ENCODE measurements at regions not wholly inside any gene's neighbourhood (a gene's known extent, or its start where the extent isn't known, plus 50 kb on each side); places are given as distances from the start of the nearest gene placed in this dataset.

DNA sequence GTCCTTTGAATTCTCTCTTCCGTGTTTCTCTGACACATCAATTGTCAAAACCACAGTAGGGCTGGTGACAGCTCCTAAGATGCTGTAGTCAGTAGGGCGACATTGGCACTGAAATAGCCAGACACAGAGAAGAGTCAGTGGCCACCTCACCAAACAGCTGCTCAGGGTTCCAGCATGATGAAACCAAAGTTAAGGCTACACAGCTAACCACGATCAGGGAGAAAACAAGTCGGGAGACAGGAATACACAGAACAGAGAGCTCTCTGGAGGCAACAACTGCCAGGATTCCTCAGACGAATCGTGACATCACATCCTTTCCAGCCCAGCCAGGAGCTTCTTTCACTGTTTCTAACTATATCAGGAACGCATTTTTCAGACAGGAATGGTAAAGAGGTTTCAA, 922.2 kb downstream of the SORCS1 start:
- Histone ChIP-seq H3K36me3 (ENCODE audit: control insufficient read depth in 2 of 3, insufficient read depth in 3 of 3, low read length in 3 of 3) (no peaks in the 10 kb centered on the region), H3K4me1 (ENCODE audit: control insufficient read depth in 2 of 2, insufficient read depth in 2 of 2, low read length in 2 of 2) (no peaks in the 10 kb centered on the region), H3K4me3 (ENCODE audit: low read length) (no peak overlapping the region), H3K27ac (ENCODE audit: low read depth, low read length) (no peak overlapping the region), H3K27me3 (ENCODE audit: control insufficient read depth in 2 of 2, insufficient read depth in 2 of 2, low read length in 2 of 2) (no peaks in the 10 kb centered on the region), H3K9me3 (ENCODE audit: control insufficient read depth in 2 of 3, low read length in 3 of 3) (no peaks in the 10 kb centered on the region)
- DNase-seq (no peak), ATAC-seq (no peak)
- Mint-ChIP-seq H3K36me3 (no peaks in the 10 kb centered on the region), H3K4me1 (no peaks in the 10 kb centered on the region), H3K4me3 (no peak overlapping the region), H3K9me3 (peaks cover 0 to 4% (median 0%) of the 10 kb centered on the region in 11 donors), H3K27me3 (peaks cover 0 to 4% (median 0%) of the 10 kb centered on the region in 5 donors), H3K27ac (no peak overlapping the region)
- intact Hi-C loops (cut with micrococcal nuclease) = no loop called here
- ChIA-PET POLR2A (no interaction called here), CTCF (no interaction called here)

DNA sequence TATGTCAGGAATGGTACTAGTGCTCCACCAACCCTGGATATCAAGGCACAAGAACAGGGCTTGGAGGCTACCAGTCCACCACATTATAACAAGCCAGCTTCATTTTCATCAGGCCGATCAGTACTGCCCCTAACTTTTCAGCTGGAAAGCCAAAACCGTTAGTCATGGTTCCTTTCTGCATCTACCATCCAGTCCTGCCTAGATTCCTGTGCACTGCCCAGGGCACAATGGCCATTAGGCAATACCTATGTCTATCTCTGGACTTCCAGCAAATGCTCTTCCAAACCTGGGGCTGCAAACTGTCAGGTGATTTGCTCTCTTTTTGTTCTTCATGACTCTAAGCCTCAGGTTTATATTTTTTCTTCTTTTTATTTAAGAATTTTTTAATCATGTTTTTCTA, 937.7 kb downstream of the SORCS1 start:
- H3K9me3 ChIP-seq (ENCODE audit: control insufficient read depth in 2 of 3, low read length in 3 of 3) = no peaks in the 10 kb centered on the region
- H3K4me1 ChIP-seq (ENCODE audit: control insufficient read depth in 2 of 2, insufficient read depth in 2 of 2, low read length in 2 of 2) = no peaks in the 10 kb centered on the region
- H3K4me3 ChIP-seq (ENCODE audit: low read length) = no peak overlapping the region
- peaks cover 0 to 8% (median 0%) of the 10 kb centered on the region in 11 donors for H3K9me3 Mint-ChIP-seq
- H3K27me3 ChIP-seq (ENCODE audit: control insufficient read depth in 2 of 2, insufficient read depth in 2 of 2, low read length in 2 of 2) = no peaks in the 10 kb centered on the region
- ATAC-seq (no peak), DNase-seq (no peak)
- CTCF ChIA-PET = no interaction called here
- H3K27ac ChIP-seq (ENCODE audit: low read depth, low read length) = no peak overlapping the region
- intact Hi-C loops (cut with micrococcal nuclease) = no loop called here
- no peaks in the 10 kb centered on the region for H3K36me3 ChIP-seq (ENCODE audit: control insufficient read depth in 2 of 3, insufficient read depth in 3 of 3, low read length in 3 of 3)
- POLR2A ChIA-PET = no interaction called here
- H3K36me3 Mint-ChIP-seq = no peaks in the 10 kb centered on the region
- peaks cover 0 to 4% (median 0%) of the 10 kb centered on the region in 7 donors for H3K4me1 Mint-ChIP-seq
- no peak overlapping the region for H3K4me3 Mint-ChIP-seq
- H3K27me3 Mint-ChIP-seq = no peaks in the 10 kb centered on the region
- no peak overlapping the region for H3K27ac Mint-ChIP-seq

DNA sequence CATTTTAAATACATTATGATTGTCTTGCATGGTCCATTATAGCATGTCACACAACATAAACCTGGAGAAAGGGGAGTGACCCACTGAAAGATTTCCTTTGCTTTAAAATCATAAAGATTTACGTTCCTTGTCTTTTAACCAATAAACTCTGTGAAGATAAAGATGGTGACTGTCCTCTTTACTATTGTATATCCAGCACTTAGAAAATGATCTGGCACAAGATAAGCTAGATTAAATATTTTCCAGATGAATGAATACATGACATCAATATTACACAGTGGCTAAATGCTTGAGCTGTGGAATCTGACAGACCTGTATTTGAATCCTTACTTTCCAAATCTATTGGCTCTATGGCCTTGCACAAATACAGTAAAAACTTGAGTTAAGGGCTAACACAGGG, 938.4 kb downstream of the SORCS1 start:
- Histone ChIP-seq H3K27ac (ENCODE audit: low read depth, low read length) (no peak overlapping the region), H3K4me1 (ENCODE audit: control insufficient read depth in 2 of 2, insufficient read depth in 2 of 2, low read length in 2 of 2) (no peaks in the 10 kb centered on the region), H3K36me3 (ENCODE audit: control insufficient read depth in 2 of 3, insufficient read depth in 3 of 3, low read length in 3 of 3) (no peaks in the 10 kb centered on the region), H3K27me3 (ENCODE audit: control insufficient read depth in 2 of 2, insufficient read depth in 2 of 2, low read length in 2 of 2) (no peaks in the 10 kb centered on the region), H3K4me3 (ENCODE audit: low read length) (no peak overlapping the region), H3K9me3 (ENCODE audit: control insufficient read depth in 2 of 3, low read length in 3 of 3) (no peaks in the 10 kb centered on the region)
- POLR2A ChIA-PET = no interaction called here
- intact Hi-C loops (cut with micrococcal nuclease) = no loop called here
- Mint-ChIP-seq H3K27me3 (no peaks in the 10 kb centered on the region), H3K9me3 (peaks cover 0 to 8% (median under 1%) of the 10 kb centered on the region in 11 donors), H3K4me1 (peaks cover 0 to 4% (median 0%) of the 10 kb centered on the region in 7 donors), H3K36me3 (peaks cover 0 to 1% (median 0%) of the 10 kb centered on the region in 5 donors), H3K27ac (no peak overlapping the region), H3K4me3 (no peak overlapping the region)
- no peak for DNase-seq
- ATAC-seq = no peak
- CTCF ChIA-PET = no interaction called here

DNA sequence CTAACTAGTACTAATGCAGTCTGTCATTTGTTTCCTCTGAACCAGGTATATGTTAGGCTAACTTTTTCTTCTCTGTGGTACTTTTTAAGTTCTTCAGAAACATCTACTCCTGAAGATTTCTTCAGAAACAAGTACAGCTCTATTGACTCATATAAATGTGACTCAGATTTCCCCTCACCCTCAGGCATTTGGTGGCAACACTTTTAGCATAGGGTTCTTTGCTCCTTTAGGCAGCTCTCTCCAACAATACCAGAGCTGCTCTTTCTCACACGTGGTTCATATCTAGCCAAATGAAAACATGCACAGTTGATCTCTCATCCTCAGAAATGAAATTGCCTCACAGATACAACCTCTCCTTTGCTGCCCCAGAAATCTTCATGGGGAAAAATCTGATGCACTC, 939.8 kb downstream of the SORCS1 start:
- Mint-ChIP-seq H3K9me3 (peaks cover 0 to 6% (median 2%) of the 10 kb centered on the region in 11 donors), H3K36me3 (peaks cover 0 to 4% (median 0%) of the 10 kb centered on the region in 5 donors), H3K27ac (no peak overlapping the region), H3K4me3 (no peak overlapping the region), H3K4me1 (no peaks in the 10 kb centered on the region), H3K27me3 (no peaks in the 10 kb centered on the region)
- H3K4me1 ChIP-seq (ENCODE audit: control insufficient read depth in 2 of 2, insufficient read depth in 2 of 2, low read length in 2 of 2) = no peaks in the 10 kb centered on the region
- CTCF ChIA-PET = no interaction called here
- ATAC-seq (no peak), DNase-seq (no peak)
- H3K9me3 ChIP-seq (ENCODE audit: control insufficient read depth in 2 of 3, low read length in 3 of 3) = no peaks in the 10 kb centered on the region
- POLR2A ChIA-PET = no interaction called here
- intact Hi-C loops (cut with micrococcal nuclease) = no loop called here
- no peaks in the 10 kb centered on the region for H3K36me3 ChIP-seq (ENCODE audit: control insufficient read depth in 2 of 3, insufficient read depth in 3 of 3, low read length in 3 of 3)
- H3K27ac ChIP-seq (ENCODE audit: low read depth, low read length) = no peak overlapping the region
- H3K4me3 ChIP-seq (ENCODE audit: low read length) = no peak overlapping the region
- no peaks in the 10 kb centered on the region for H3K27me3 ChIP-seq (ENCODE audit: control insufficient read depth in 2 of 2, insufficient read depth in 2 of 2, low read length in 2 of 2)

DNA sequence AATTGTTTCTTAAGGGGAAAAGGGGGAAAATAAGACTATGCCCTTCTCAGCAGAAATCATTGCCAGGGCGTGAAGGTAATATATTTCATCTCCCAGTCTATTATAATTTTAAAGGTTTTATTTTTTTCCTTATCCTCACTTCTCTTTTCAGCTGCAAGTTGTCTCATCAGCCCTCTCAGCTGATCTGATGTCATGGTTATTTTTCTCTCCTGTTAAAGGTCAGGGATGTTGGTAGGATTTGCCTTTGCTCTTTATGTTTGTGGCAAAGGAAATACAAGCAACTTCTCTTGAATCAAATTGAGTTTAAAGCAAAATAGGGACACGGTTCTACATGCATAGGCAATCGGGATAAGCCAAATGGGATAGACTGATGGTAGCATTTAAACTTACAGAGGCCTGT, 946.9 kb downstream of the SORCS1 start:
- no peaks in the 10 kb centered on the region for H3K36me3 ChIP-seq (ENCODE audit: control insufficient read depth in 2 of 3, insufficient read depth in 3 of 3, low read length in 3 of 3)
- intact Hi-C loops (cut with micrococcal nuclease) = no loop called here
- H3K27me3 ChIP-seq (ENCODE audit: control insufficient read depth in 2 of 2, insufficient read depth in 2 of 2, low read length in 2 of 2) = no peaks in the 10 kb centered on the region
- ChIA-PET CTCF (no interaction called here), POLR2A (no interaction called here)
- peaks cover 0 to 6% (median 2%) of the 10 kb centered on the region in 11 donors for H3K9me3 Mint-ChIP-seq
- H3K4me1 Mint-ChIP-seq = no peaks in the 10 kb centered on the region
- no peak overlapping the region for H3K4me3 ChIP-seq (ENCODE audit: low read length)
- H3K9me3 ChIP-seq (ENCODE audit: control insufficient read depth in 2 of 3, low read length in 3 of 3) = no peaks in the 10 kb centered on the region
- no peaks in the 10 kb centered on the region for H3K4me1 ChIP-seq (ENCODE audit: control insufficient read depth in 2 of 2, insufficient read depth in 2 of 2, low read length in 2 of 2)
- H3K27ac ChIP-seq (ENCODE audit: low read depth, low read length) = no peak overlapping the region
- no peak overlapping the region for H3K4me3 Mint-ChIP-seq
- H3K36me3 Mint-ChIP-seq = peaks cover 0 to 4% (median 0%) of the 10 kb centered on the region in 5 donors
- H3K27me3 Mint-ChIP-seq = no peaks in the 10 kb centered on the region
- no peak for DNase-seq
- H3K27ac Mint-ChIP-seq = no peak overlapping the region
- ATAC-seq = no peak

DNA sequence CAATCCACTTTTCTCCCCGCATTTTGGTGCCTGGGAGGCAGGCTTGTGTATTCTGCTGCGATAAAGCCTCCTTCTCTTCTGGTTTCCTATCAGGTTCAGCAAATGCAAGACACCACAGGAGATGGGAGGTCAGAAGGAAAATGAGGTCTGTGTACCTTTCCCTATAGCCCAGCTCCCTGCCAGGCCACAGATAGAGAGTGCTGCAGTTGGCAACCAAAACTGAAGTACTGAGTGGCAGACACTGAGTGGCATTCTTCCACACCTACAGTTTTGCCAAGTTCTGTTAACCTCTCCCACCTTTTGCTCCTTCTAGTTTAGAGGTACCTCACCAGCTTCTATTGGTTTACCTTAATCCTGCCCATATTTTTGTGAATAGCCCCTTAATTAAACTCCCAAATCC, 948.4 kb downstream of the SORCS1 start:
- peaks cover 0 to 7% (median 1%) of the 10 kb centered on the region in 11 donors for H3K9me3 Mint-ChIP-seq
- Histone ChIP-seq H3K4me1 (ENCODE audit: control insufficient read depth in 2 of 2, insufficient read depth in 2 of 2, low read length in 2 of 2) (no peaks in the 10 kb centered on the region), H3K36me3 (ENCODE audit: control insufficient read depth in 2 of 3, insufficient read depth in 3 of 3, low read length in 3 of 3) (no peaks in the 10 kb centered on the region), H3K9me3 (ENCODE audit: control insufficient read depth in 2 of 3, low read length in 3 of 3) (no peaks in the 10 kb centered on the region), H3K27me3 (ENCODE audit: control insufficient read depth in 2 of 2, insufficient read depth in 2 of 2, low read length in 2 of 2) (no peaks in the 10 kb centered on the region), H3K27ac (ENCODE audit: low read depth, low read length) (no peak overlapping the region), H3K4me3 (ENCODE audit: low read length) (no peak overlapping the region)
- ChIA-PET CTCF (no interaction called here), POLR2A (no interaction called here)
- no peak overlapping the region for H3K27ac Mint-ChIP-seq
- H3K27me3 Mint-ChIP-seq = no peaks in the 10 kb centered on the region
- H3K4me1 Mint-ChIP-seq = no peaks in the 10 kb centered on the region
- H3K36me3 Mint-ChIP-seq = peaks cover 0 to 2% (median 0%) of the 10 kb centered on the region in 5 donors
- intact Hi-C loops (cut with micrococcal nuclease) = no loop called here
- ATAC-seq (no peak), DNase-seq (no peak)
- no peak overlapping the region for H3K4me3 Mint-ChIP-seq

DNA sequence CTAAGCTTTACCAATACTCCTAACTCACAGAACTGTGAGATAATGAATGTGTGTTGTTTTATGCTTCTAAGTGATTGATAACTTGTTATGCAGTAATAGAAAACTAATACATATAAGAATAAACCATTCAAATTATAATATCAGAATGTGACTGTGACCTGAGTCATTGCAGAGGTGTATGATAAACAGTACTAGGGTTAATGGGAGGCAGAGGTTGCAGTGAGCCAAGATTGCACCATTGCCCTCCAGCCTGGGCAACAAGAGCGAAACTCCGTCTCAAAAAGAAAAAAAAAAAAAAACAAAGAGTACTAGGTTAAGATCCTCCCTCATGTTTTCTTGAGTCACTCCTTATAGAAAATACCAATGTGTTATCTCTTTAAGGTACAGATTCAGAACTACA, 950.3 kb downstream of the SORCS1 start:
- intact Hi-C loops (cut with micrococcal nuclease) = no loop called here
- H3K36me3 Mint-ChIP-seq = no peaks in the 10 kb centered on the region
- Histone ChIP-seq H3K4me3 (ENCODE audit: low read length) (no peak overlapping the region), H3K36me3 (ENCODE audit: control insufficient read depth in 2 of 3, insufficient read depth in 3 of 3, low read length in 3 of 3) (no peaks in the 10 kb centered on the region), H3K27me3 (ENCODE audit: control insufficient read depth in 2 of 2, insufficient read depth in 2 of 2, low read length in 2 of 2) (no peaks in the 10 kb centered on the region), H3K9me3 (ENCODE audit: control insufficient read depth in 2 of 3, low read length in 3 of 3) (no peaks in the 10 kb centered on the region), H3K27ac (ENCODE audit: low read depth, low read length) (no peak overlapping the region), H3K4me1 (ENCODE audit: control insufficient read depth in 2 of 2, insufficient read depth in 2 of 2, low read length in 2 of 2) (no peaks in the 10 kb centered on the region)
- ChIA-PET CTCF (no interaction called here), POLR2A (no interaction called here)
- H3K9me3 Mint-ChIP-seq = peaks cover 0 to 13% (median 1%) of the 10 kb centered on the region in 11 donors
- no peak overlapping the region for H3K27ac Mint-ChIP-seq
- ATAC-seq (no peak), DNase-seq (no peak)
- H3K27me3 Mint-ChIP-seq = no peaks in the 10 kb centered on the region
- H3K4me1 Mint-ChIP-seq = no peaks in the 10 kb centered on the region
- no peak overlapping the region for H3K4me3 Mint-ChIP-seq

Measured in naive thymus-derived CD4-positive, alpha-beta T cell (primary cell).